WI38 (cell line): ENCODE measurements at regions not wholly inside any gene's neighbourhood (a gene's known extent, or its start where the extent isn't known, plus 50 kb on each side); places are given as distances from the start of the nearest gene placed in this dataset.

Experiments used
- H3K4me3 ChIP-seq: 2 replicates; pipeline ENCODE4 v1.5.1; 2011; ENCODE audit warnings: low read depth, mild to moderate bottlenecking, control low read depth, low read length
- TF ChIP-seq, protein P1 (sequence below): IDR thresholded peaks from 2 replicates; pipeline ENCODE4 v1.5.1; 2012; ENCODE audit warnings: low read depth, mild to moderate bottlenecking, control low read depth, low read length

DNA sequence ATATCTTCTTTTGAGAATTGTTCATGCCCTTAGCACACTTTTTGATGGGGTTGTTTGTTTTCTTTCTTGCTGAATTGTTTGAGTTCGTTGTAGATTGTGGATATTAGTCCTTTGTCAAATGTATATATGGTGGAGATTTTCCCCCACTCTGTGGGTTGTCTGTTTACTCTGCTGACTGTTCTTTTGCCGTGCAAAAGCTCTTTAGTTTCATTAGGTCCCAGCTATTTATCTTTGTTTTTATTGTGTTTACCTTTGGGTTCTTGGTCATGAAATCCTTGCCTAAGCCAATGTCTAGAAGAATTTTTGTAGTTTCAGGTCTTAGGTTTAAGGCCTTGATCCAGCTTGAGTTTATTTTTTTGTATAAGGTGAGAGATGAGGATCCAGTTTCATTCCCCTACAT is 1372.6 kb upstream of the TENM3 start:
- no peak overlapping the region for H3K4me3 ChIP-seq
- TF ChIP-seq, protein P1, sequence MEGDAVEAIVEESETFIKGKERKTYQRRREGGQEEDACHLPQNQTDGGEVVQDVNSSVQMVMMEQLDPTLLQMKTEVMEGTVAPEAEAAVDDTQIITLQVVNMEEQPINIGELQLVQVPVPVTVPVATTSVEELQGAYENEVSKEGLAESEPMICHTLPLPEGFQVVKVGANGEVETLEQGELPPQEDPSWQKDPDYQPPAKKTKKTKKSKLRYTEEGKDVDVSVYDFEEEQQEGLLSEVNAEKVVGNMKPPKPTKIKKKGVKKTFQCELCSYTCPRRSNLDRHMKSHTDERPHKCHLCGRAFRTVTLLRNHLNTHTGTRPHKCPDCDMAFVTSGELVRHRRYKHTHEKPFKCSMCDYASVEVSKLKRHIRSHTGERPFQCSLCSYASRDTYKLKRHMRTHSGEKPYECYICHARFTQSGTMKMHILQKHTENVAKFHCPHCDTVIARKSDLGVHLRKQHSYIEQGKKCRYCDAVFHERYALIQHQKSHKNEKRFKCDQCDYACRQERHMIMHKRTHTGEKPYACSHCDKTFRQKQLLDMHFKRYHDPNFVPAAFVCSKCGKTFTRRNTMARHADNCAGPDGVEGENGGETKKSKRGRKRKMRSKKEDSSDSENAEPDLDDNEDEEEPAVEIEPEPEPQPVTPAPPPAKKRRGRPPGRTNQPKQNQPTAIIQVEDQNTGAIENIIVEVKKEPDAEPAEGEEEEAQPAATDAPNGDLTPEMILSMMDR: no peak

DNA sequence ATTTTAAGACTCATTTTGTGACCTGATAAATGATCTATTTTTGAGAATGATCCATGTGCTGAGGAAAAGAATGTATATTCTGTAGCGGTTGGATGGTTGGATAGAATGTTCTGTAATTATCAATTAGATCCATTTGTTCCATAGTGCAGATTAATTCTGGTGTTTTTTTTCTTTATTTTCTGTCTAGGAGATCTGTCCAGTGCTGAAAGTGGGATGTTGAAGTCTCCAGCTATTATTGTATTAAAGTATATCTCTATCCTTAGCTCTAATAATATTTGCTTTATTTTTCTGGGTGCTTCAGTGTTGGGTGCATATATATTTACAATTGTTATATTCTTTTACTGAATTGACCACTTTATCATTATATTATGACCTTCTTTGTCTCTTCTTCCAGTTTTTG is 1344.9 kb upstream of the TENM3 start:
- H3K4me3 ChIP-seq: no peak overlapping the region
- TF ChIP-seq, protein P1: no peak

DNA sequence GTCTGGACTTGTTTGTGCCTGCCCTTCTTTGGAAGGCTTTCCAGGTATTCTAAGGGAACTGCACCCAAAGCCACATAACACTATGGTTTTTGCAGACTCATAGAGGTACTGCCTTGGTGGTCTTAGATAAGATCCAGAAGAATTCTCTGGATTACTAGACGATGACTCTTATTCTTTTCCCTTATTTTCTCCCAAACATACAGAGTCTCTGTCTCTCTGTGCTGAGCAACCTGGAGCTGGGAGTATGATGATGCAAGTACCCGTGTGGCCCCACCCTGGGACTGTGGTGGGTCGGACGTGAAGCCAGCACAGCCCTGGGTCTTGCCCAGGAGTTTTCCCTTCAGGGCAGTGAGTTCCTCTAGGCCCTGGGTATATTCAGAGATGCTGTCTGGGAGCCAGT is 1342.4 kb upstream of the TENM3 start:
- TF ChIP-seq, protein P1: no peak
- no peak overlapping the region for H3K4me3 ChIP-seq

DNA sequence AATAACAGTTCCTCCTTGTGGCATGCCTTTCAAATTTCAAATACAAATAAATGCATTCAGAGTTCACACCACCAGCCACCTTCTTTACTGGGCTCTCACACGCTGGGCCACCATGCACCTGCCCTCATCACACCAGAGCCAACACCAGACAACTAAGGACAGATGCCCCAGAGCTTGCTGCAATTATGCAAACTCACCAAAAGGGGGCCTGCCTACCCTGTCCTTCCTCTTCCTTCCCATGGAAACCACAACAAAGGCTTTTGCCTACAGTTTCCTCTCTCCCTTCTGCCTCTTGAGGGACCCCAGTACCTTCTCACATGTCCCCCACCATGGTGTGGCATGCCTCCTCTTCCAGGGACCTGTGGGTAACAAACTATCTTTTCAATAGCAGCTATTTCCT is 1333.9 kb upstream of the TENM3 start:
- TF ChIP-seq, protein P1: no peak
- no peak overlapping the region for H3K4me3 ChIP-seq

DNA sequence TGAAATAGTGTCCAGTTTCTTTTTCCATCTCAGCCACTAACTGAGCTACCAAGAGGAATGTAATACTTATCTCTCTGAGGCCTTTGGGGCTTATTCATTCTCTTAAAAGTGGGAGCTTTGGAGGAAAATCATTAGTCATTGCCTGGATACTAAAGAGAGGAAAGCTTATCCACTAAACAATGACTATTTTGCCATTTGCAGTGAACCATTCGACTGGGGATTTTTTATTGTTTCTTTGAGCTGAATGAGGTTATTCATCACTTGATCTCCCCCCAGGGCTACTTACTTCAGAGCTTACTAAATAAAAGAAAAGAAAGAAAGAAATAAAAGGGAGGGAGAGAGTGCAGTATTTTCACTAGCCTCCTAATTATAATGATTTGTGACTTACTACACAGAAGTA is 1329.5 kb upstream of the TENM3 start:
- no peak overlapping the region for H3K4me3 ChIP-seq
- TF ChIP-seq, protein P1: no peak

DNA sequence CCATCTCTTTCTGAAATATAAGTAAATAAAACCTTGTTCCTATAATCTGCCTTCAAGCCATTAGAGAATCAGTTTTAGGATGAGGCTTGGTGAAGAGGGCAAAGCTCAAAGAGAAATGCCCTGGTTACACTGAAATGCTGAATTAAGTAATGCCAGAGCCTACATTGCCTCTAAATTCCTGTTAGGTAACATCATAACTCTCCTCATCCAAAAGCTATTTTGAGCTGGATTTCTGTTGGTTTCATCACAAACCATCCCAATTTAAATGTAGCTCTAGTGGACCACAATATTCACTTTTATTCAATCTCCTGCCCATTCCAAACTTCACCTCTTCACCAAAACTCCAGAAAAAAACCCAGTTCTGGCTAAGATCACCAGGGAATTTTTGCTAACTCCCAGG is 1319.7 kb upstream of the TENM3 start:
- H3K4me3 ChIP-seq: no peak overlapping the region
- TF ChIP-seq, protein P1: no peak

DNA sequence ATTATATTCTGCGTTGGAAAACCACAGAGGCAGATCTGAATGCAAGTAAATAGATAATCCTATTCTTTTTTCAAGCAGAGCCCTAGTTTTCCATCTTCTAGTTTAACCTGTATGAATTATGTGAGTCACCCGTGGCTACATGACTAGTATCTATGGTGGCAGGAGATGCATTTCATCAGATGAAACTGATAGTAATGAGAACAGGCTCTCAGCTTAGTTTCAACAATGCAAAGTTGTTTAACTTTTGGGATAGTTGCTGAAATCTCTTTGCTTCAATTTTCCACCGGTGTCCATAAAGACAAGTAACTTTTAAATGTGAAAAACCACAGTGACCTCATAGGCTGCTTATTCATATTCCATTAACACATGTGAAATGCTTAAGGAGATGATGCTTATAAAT is 1317.4 kb upstream of the TENM3 start:
- H3K4me3 ChIP-seq: no peak overlapping the region

More for the DNA sequence above, 1317.4 kb upstream of the TENM3 start:
- TF ChIP-seq, protein P1: no peak
